K562 (cell line): ENCODE measurements at regions not wholly inside any gene's neighbourhood (a gene's known extent, or its start where the extent isn't known, plus 50 kb on each side); places are given as distances from the start of the nearest gene placed in this dataset.

ENCODE experiments used
- ARHGAP35 ChIP-seq: fragments of 450-650 bp; IDR thresholded peaks from 2 replicates; pipeline ENCODE4 v1.6.1; 2018; ENCODE audit not compliant: partially characterized antibody
- FUS ChIP-seq: fragments of 200-400 bp; formaldehyde crosslinking; optimal IDR thresholded peaks from 2 replicates; pipeline ENCODE3; 2017; ENCODE audit warnings: low read depth, low read length
- HDAC2 ChIP-seq: fragments of 450-650 bp; IDR thresholded peaks from 2 replicates; pipeline ENCODE4 v1.6.1; 2016; ENCODE audit warnings: mild to moderate bottlenecking
- HLTF ChIP-seq: fragments of 450-650 bp; IDR thresholded peaks from 2 replicates; pipeline ENCODE4 v1.6.1; 2016
- KLF13 ChIP-seq: fragments of 450-650 bp; IDR thresholded peaks from 2 replicates; pipeline ENCODE4 v1.6.1; 2016; ENCODE audit warnings: missing genetic modification characterization, low read depth, mild to moderate bottlenecking, missing compliant biosample characterization, moderate library complexity, borderline replicate concordance
- KLF6 ChIP-seq: fragments of 250-450 bp; sonication (Bioruptor Pico); IDR thresholded peaks from 2 replicates; pipeline ENCODE4 v1.4.0; 2020; ENCODE audit warnings: mild to moderate bottlenecking, moderate library complexity, borderline replicate concordance
- NFATC3 ChIP-seq: fragments of 450-650 bp; IDR thresholded peaks from 2 replicates; pipeline ENCODE4 v1.6.1; 2017; ENCODE audit warnings: mild to moderate bottlenecking
- NR2F6 ChIP-seq: fragments of 450-650 bp; formaldehyde crosslinking; IDR thresholded peaks from 2 replicates; pipeline ENCODE4 v1.4.0; 2020; ENCODE audit warnings: mild to moderate bottlenecking
- PTBP1 ChIP-seq: fragments of 200-400 bp; formaldehyde crosslinking; IDR thresholded peaks from 2 replicates; pipeline ENCODE4 v1.6.1; 2017; ENCODE audit warnings: low read depth, low read length
- SIRT6 ChIP-seq: IDR thresholded peaks from one replicate; pipeline ENCODE4 v1.6.1; 2012; ENCODE audit warnings: low read depth, mild to moderate bottlenecking, control low read depth, inconsistent platforms, low read length, moderate library complexity
- SP2 ChIP-seq: IDR thresholded peaks from 2 replicates; pipeline ENCODE4 v1.6.1; 2011; ENCODE audit warnings: mild to moderate bottlenecking, low read depth, low read length, moderate library complexity; ENCODE audit not compliant: poor library complexity, severe bottlenecking; ENCODE audit errors: extremely low read depth
- TEAD1 ChIP-seq, 2 experiments: fragments of 450-650 bp in 1 of 2; sonication (generic) in 1 of 2; formaldehyde crosslinking; IDR thresholded peaks; 2 replicates each; pipeline versions ENCODE4 v1.4.0 to v1.8.0; 2020 to 2022; ENCODE audit warnings: mild to moderate bottlenecking in 2 of 2, missing genetic modification reagents in 1 of 2
- XRCC3 ChIP-seq: fragments of 450-650 bp; IDR thresholded peaks from 2 replicates; pipeline ENCODE4 v1.6.1; 2017; ENCODE audit warnings: mild to moderate bottlenecking, moderate library complexity
- ZBTB12 ChIP-seq: fragments of 250-450 bp; sonication (Bioruptor Pico); IDR thresholded peaks from 2 replicates; pipeline ENCODE4 v1.4.0; 2020
- ZNF407 ChIP-seq: fragments of 450-650 bp; IDR thresholded peaks from 2 replicates; pipeline ENCODE4 v1.6.1; 2016; ENCODE audit warnings: low read depth
- ZNF592 ChIP-seq: fragments of 450-650 bp; IDR thresholded peaks from 2 replicates; pipeline ENCODE4 v1.6.1; 2017; ENCODE audit warnings: antibody characterized with exemption, mild to moderate bottlenecking

- no peak for TF ChIP-seq ZNF407
- TF ChIP-seq ARHGAP35, result no peak
- no peak for TF ChIP-seq SIRT6
- peak; percentile 76 for TF ChIP-seq ZNF592
- no peak for TF ChIP-seq SP2
- TF ChIP-seq KLF13 (tag), result no peak
- TF ChIP-seq XRCC3, result no peak
- no peak for TF ChIP-seq PTBP1
- TF ChIP-seq ZBTB12, result no peak
- no peak for TF ChIP-seq HLTF
- TF ChIP-seq NFATC3, result no peak
- TF ChIP-seq NR2F6 (CRISPR knock-in tag), result no peak
- no peak for TF ChIP-seq TEAD1 (CRISPR knock-in tag; IDR thresholded peaks at IDR 0.05)
- peak; percentile 47; the same call in 1 of the 2 replicates for TF ChIP-seq HDAC2
- TF ChIP-seq KLF6 (CRISPR knock-in tag), result no peak
- TF ChIP-seq FUS, result no peak
Observed at GRCh38 chr2:145769011-145769716, 1249.2 kb upstream of the ZEB2 start (continued).
